ENCODE measurements at regions not wholly inside any gene's neighbourhood (a gene's known extent, or its start where the extent isn't known, plus 50 kb on each side); places are given as distances from the start of the nearest gene placed in this dataset.

GRCh38 chr7:108808549-108809266 is 239.0 kb downstream of the DNAJB9 start:
- DNase-seq (ENCODE audit: low read depth, low spot score), result no peak
- no peak overlapping the region for H3K4me3 ChIP-seq (ENCODE audit: low read length)

GRCh38 chr7:108809356-108809755 is 239.7 kb downstream of the DNAJB9 start:
- no peak overlapping the region for H3K4me3 ChIP-seq (ENCODE audit: low read length)
- DNase-seq (ENCODE audit: low read depth, low spot score), result no peak

- no peak overlapping the region for H3K4me3 ChIP-seq (ENCODE audit: low read length)
- no peak for DNase-seq (ENCODE audit: low read depth, low spot score)
These were observed 241.2 kb downstream of the DNAJB9 start for GRCh38 chr7:108810756-108811385.

GRCh38 chr7:108813251-108814014 is 243.8 kb downstream of the DNAJB9 start:
- H3K4me3 ChIP-seq (ENCODE audit: low read length), result no peak overlapping the region
- no peak for DNase-seq (ENCODE audit: low read depth, low spot score)

GRCh38 chr7:108815815-108816214 is 246.1 kb downstream of the DNAJB9 start:
- no peak for DNase-seq (ENCODE audit: low read depth, low spot score)

GRCh38 chr7:108818742-108819141 is 249.1 kb downstream of the DNAJB9 start:
- DNase-seq (ENCODE audit: low read depth, low spot score), result no peak
- H3K4me3 ChIP-seq (ENCODE audit: low read length), result no peak overlapping the region

More at GRCh38 chr7:108815815-108816214, 246.1 kb downstream of the DNAJB9 start:
- H3K4me3 ChIP-seq (ENCODE audit: low read length), result no peak overlapping the region

GRCh38 chr7:108824840-108825580 is 255.3 kb downstream of the DNAJB9 start:
- no peak for DNase-seq (ENCODE audit: low read depth, low spot score)
- H3K4me3 ChIP-seq (ENCODE audit: low read length), result no peak overlapping the region

DNA sequence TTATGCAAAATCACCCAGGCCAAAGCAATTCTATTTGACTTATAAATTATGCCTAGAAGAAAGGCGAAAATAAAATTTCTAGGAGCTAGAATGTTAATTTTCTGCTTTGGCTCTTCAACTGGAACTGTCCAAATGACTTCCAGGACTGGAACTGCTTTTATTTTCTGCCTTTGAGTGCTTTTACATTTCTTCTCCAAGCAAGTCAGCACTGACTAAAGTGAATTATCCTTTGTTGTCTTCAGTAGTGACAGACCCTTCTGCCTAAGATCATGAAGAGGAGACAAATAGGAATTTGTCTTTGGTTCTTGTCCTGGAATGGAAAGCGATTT is 255.9 kb downstream of the DNAJB9 start:
- no peak overlapping the region for H3K4me3 ChIP-seq (ENCODE audit: low read length)
- no peak for DNase-seq (ENCODE audit: low read depth, low spot score)

DNA sequence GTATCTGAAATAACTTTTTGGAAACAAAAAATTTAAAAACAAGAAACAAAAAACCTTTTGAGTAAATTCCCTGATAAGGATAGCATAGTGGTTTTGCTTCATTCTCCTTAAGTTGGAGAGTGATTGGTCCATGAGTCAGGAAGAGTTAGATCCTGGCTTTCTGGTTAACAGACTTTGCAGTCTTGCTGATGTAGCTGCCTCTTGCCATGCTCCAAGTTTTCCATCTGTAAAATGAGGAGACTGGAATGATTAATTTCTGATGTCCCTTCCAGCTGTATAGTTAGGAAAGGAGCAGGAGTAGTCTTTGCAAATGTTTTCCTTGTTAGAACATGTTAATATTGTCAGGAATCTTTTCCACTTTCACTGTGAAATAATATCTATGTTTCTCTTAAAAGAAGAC is 266.6 kb downstream of the DNAJB9 start:
- DNase-seq (ENCODE audit: low read depth, low spot score), result no peak
- H3K4me3 ChIP-seq (ENCODE audit: low read length), result no peak overlapping the region

GRCh38 chr7:108838198-108838597 is 268.5 kb downstream of the DNAJB9 start:
- no peak for DNase-seq (ENCODE audit: low read depth, low spot score)
- no peak overlapping the region for H3K4me3 ChIP-seq (ENCODE audit: low read length)

GRCh38 chr7:108839076-108839475 is 269.4 kb downstream of the DNAJB9 start:
- DNase-seq (ENCODE audit: low read depth, low spot score), result no peak
- H3K4me3 ChIP-seq (ENCODE audit: low read length), result no peak overlapping the region

DNA sequence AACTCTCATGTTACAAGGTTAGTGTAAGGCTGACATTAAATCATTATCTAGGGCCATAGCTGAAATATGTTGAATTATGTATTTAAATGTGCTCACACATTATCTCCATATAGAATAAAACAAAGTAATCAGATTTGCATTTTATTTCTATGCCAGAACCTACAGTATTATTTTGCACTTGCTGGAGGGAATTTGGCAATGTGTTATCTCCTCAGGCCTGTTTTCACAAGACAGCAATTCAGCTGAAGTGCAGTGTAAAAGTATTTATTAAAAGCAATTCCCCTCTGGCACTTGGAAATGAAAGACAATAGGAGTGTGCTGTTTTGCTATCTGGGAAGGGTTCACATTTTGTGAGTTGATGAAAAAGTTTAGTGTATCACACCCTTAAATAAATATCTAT is 276.3 kb downstream of the DNAJB9 start:
- DNase-seq (ENCODE audit: low read depth, low spot score), result no peak

DNA sequence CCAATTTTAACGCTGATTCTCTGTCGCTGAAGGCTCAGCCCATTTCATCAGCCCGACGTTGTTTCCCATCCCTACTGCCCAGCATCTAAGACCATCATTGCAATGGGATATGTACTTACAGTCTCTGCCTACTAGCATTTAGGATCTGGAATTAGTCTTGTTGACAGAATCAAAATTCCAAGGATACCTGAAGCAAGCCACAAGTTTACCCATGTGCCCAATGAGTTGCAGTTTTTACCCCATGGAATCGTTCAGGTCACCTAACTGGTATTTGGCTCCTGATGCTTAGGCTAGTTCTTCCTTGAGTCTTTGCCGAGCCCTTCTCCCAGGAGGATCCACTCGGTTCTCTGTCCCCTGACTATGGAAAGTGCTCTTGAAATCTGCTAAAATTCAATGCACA is 276.8 kb downstream of the DNAJB9 start:
- H3K4me3 ChIP-seq (ENCODE audit: low read length), result no peak overlapping the region
- DNase-seq (ENCODE audit: low read depth, low spot score), result no peak

More for the DNA sequence above, 276.3 kb downstream of the DNAJB9 start:
- H3K4me3 ChIP-seq (ENCODE audit: low read length), result no peak overlapping the region

DNA sequence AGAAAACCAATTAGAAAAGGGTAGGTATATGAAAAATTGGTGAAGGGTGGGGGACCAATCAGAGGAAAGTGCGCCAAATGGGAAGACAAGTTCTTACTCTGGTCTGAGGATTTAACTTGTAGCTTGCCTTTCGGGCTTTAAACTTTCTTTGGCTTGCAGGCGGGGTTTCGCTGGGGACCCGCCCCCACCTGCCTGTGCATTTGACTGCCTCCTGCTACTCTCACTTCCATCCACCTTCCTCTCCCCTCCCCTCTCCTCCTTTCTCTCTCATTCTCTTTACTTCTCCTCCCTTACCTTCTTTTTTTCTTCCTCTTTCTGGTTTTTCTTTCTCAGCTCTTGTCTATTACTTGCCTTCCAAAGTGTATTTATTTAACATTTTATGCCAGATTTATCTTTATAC is 278.8 kb downstream of the DNAJB9 start:
- no peak overlapping the region for H3K4me3 ChIP-seq (ENCODE audit: low read length)
- no peak for DNase-seq (ENCODE audit: low read depth, low spot score)

DNA sequence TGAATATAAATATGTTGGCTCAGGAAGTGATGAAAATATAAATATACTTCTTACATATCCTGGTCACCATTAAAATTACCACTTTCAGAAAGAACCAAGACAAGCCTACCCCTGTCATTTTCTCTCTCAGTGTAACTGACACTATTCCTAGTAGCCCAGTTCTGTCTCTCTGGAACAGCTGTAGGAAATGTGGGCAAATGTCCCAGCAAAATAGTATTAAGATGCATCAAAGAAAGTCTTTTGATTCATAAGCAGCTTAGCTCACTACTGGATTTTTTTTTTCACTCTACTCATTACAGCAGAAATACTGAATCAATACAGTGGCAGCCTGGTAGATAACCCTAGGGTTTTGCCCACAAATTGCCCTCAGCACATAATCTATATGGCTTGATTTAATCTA is 290.9 kb downstream of the DNAJB9 start:
- H3K4me3 ChIP-seq (ENCODE audit: low read length), result no peak overlapping the region
- no peak for DNase-seq (ENCODE audit: low read depth, low spot score)

DNA sequence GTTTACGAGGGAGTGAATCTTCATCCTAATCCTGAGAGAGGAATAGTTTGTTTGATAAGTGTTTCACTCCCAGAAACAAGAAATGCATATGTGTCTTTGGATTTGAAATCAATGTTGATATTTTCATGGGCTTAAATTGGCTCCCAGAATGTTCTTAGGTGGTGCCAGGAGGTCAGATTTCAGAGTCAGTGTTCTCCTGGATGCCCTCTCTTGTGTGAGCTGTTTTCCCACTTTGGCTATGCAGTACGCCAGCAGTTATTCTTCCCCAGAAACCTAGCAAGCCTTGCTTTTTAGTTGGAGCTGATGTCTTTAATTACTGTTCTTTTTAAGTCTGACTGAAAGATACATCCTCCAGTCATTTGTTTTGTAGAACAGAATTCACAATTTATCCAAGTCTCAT is 291.4 kb downstream of the DNAJB9 start:
- no peak for DNase-seq (ENCODE audit: low read depth, low spot score)
- H3K4me3 ChIP-seq (ENCODE audit: low read length), result no peak overlapping the region

DNA sequence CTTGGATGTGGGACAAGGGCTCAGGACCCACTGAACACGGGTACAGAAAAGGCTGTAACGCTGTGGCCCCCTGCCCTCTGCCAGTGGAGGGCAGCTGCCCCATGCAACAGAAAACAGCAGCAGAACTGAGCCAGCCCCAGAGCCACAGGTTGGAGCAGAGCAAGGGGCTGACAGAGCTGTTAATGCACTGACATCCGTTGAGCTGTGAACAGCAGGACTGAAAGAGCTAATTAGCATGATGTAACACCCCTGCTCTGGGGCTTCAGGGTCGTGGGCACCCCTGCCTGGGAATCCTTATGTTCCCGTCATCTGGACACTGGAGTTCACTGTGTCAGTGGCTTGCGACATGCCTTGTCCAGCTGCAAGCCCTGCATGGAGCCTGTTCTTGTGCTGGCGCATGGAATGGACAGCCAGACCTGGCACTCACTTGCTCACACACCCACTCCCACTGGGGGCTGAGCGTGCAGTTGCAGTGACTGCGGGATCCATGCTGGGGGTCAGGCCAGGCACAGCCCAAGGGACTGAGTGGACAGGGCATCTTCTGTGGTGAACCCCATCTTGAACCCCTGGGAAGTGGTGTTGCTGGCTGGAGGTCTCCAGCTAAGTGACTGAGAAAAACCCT is 293.7 kb downstream of the DNAJB9 start:
- no peak overlapping the region for H3K4me3 ChIP-seq (ENCODE audit: low read length)
- no peak for DNase-seq (ENCODE audit: low read depth, low spot score)

DNA sequence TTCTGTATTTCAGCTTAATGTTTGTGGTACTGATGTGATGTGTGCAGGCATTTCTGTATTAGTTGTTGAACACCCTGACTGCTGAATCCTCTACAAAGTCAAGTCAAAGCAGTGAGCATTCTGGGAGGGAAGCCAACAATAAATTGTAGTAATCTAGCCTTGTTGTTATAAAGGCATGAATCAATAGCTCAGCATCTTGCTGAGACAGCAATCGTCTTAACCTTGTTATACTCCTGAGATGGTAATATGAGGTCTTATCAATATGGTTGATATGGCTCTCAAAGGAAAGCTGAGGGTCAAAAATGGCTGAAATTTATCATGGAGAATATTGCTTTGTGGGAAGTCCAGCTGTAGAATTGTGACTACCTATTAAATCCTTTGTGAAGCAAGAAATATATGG is 299.4 kb downstream of the DNAJB9 start:
- no peak for DNase-seq (ENCODE audit: low read depth, low spot score)
- no peak overlapping the region for H3K4me3 ChIP-seq (ENCODE audit: low read length)

- no peak for DNase-seq (ENCODE audit: low read depth, low spot score)
- no peak overlapping the region for H3K4me3 ChIP-seq (ENCODE audit: low read length)
These were observed 305.5 kb downstream of the DNAJB9 start for GRCh38 chr7:108875139-108875538.

All from Jurkat, Clone E6-1 (cell line).